GM23338 (cell line): ENCODE measurements at regions not wholly inside any gene's neighbourhood (a gene's known extent, or its start where the extent isn't known, plus 50 kb on each side); places are given as distances from the start of the nearest gene placed in this dataset.

Experiments used
- ATAC-seq: fragments of 200-7000 bp; cut with Tn5 transposase; 3 replicates; pipeline ENCODE4 v1.9.1; 2020
- DNase-seq: peaks from one replicate; pipeline ENCODE4 v3.0.0-alpha.2; 2015; ENCODE audit warnings: low spot score
- H2AFZ ChIP-seq: fragments of 200-600 bp; sonication (generic); 2 replicates; pipeline ENCODE4 v1.8.0; 2016; ENCODE audit warnings: antibody characterized with exemption, mild to moderate bottlenecking, moderate library complexity
- H3F3A ChIP-seq: fragments of 200-600 bp; sonication (generic); replicated peaks from 2 replicates; pipeline ENCODE4 v1.8.0; 2017; ENCODE audit warnings: antibody characterized with exemption, mixed run types, low read depth
- H3K27ac ChIP-seq: fragments of 200-600 bp; sonication (generic); 2 replicates; pipeline ENCODE4 v1.6.1; 2016; ENCODE audit warnings: low read depth
- H3K27me3 ChIP-seq: fragments of 200-600 bp; sonication (generic); 2 replicates; pipeline ENCODE4 v1.8.0; 2016; ENCODE audit warnings: mild to moderate bottlenecking, mixed run types, moderate library complexity; ENCODE audit not compliant: insufficient read depth
- H3K36me3 ChIP-seq: fragments of 200-600 bp; sonication (generic); 2 replicates; pipeline ENCODE4 v1.8.0; 2016; ENCODE audit warnings: mild to moderate bottlenecking; ENCODE audit not compliant: insufficient read depth
- H3K4me1 ChIP-seq: fragments of 200-600 bp; sonication (generic); 2 replicates; pipeline ENCODE4 v1.8.0; 2016; ENCODE audit warnings: mild to moderate bottlenecking, moderate library complexity; ENCODE audit not compliant: insufficient read depth
- H3K4me2 ChIP-seq: fragments of 200-600 bp; sonication (generic); 2 replicates; pipeline ENCODE4 v1.7.1; 2017; ENCODE audit warnings: mixed run types
- H3K4me3 ChIP-seq: fragments of 200-600 bp; sonication (generic); 2 replicates; pipeline ENCODE4 v1.6.1; 2016; ENCODE audit warnings: mixed run types
- H3K79me2 ChIP-seq: fragments of 200-600 bp; sonication (generic); replicated peaks from 2 replicates; pipeline ENCODE4 v1.8.0; 2017; ENCODE audit warnings: mild to moderate bottlenecking; ENCODE audit not compliant: insufficient read depth
- H3K9me2 ChIP-seq: fragments of 200-600 bp; sonication (generic); 2 replicates; pipeline ENCODE4 v1.8.0; 2017; ENCODE audit not compliant: insufficient read depth
- H4K20me1 ChIP-seq: fragments of 200-600 bp; sonication (generic); replicated peaks from 2 replicates; pipeline ENCODE4 v1.8.0; 2017; ENCODE audit warnings: mild to moderate bottlenecking; ENCODE audit not compliant: insufficient read depth
- H3K27ac Mint-ChIP-seq: 2 replicates; pipeline ENCODE4 v1.8.0; 2020; ENCODE audit warnings: inconsistent platforms, mild to moderate bottlenecking, moderate library complexity, mixed read lengths
- H3K27me3 Mint-ChIP-seq: 3 replicates; pipeline ENCODE4 v1.8.0; 2022; ENCODE audit warnings: low read depth, mild to moderate bottlenecking, moderate library complexity, mixed read lengths, inconsistent platforms; ENCODE audit not compliant: insufficient read depth, poor library complexity
- H3K36me3 Mint-ChIP-seq: 3 replicates; pipeline ENCODE4 v1.8.0; 2021; ENCODE audit warnings: low read depth, mild to moderate bottlenecking, inconsistent platforms, moderate library complexity, mixed read lengths
- H3K4me1 Mint-ChIP-seq: 3 replicates; pipeline ENCODE4 v1.8.0; 2020; ENCODE audit warnings: mild to moderate bottlenecking, inconsistent platforms, mixed read lengths
- H3K4me3 Mint-ChIP-seq: 3 replicates; pipeline ENCODE4 v1.8.0; 2021; ENCODE audit warnings: moderate library complexity, mild to moderate bottlenecking, inconsistent platforms, mixed read lengths
- H3K9me3 Mint-ChIP-seq: 3 replicates; pipeline ENCODE4 v1.8.0; 2020; ENCODE audit warnings: moderate library complexity, mild to moderate bottlenecking, inconsistent platforms, mixed read lengths
- CREB1 ChIP-seq: fragments of 250-450 bp; sonication (Bioruptor Pico); IDR thresholded peaks from 2 replicates; pipeline ENCODE4 v1.5.0; 2020; ENCODE audit warnings: low read depth, mild to moderate bottlenecking, moderate library complexity
- EZH2 ChIP-seq: fragments of 200-600 bp; sonication (generic); IDR thresholded peaks from one replicate; pipeline ENCODE4 v1.8.0; 2017; ENCODE audit warnings: antibody characterized with exemption, mild to moderate bottlenecking, low read depth; ENCODE audit not compliant: unreplicated experiment
- POLR2AphosphoS5 ChIP-seq: IDR thresholded peaks from 2 replicates; pipeline ENCODE4 v1.6.1; 2016; ENCODE audit warnings: antibody characterized with exemption, low read depth
- STAT1 ChIP-seq: IDR thresholded peaks from one replicate; pipeline ENCODE4 v1.6.1; 2016; ENCODE audit warnings: antibody characterized with exemption; ENCODE audit not compliant: unreplicated experiment
- ZNF331 ChIP-seq: fragments of 250-450 bp; sonication (Bioruptor Pico); IDR thresholded peaks from 2 replicates; pipeline ENCODE4 v1.5.0; 2020; ENCODE audit warnings: low read depth, mild to moderate bottlenecking, moderate library complexity
- ZNF462 ChIP-seq: fragments of 250-450 bp; sonication (Bioruptor Pico); IDR thresholded peaks from 2 replicates; pipeline ENCODE4 v1.5.0; 2020; ENCODE audit warnings: mild to moderate bottlenecking, moderate library complexity
- TF ChIP-seq, protein P1 (sequence below): IDR thresholded peaks from 2 replicates; pipeline ENCODE4 v1.6.1; 2016; ENCODE audit warnings: antibody characterized with exemption
- TF ChIP-seq, protein P2 (sequence below), 2 experiments: fragments of 200-600 bp in 1 of 2; sonication (generic) in 1 of 2; conservative IDR thresholded peaks; 2 replicates each; pipeline versions ENCODE4 v1.5.1 to v1.6.1; 2016 to 2017; ENCODE audit warnings: antibody characterized with exemption in 2 of 2, low read depth in 2 of 2, mild to moderate bottlenecking in 2 of 2, moderate library complexity in 1 of 2

- TF ChIP-seq STAT1 (no peak), CREB1 (no peak), ZNF462 (CRISPR knock-in tag) (no peak), POLR2AphosphoS5 (no peak), ZNF331 (CRISPR knock-in tag) (no peak), EZH2 (no peak)
- TF ChIP-seq, protein P1, sequence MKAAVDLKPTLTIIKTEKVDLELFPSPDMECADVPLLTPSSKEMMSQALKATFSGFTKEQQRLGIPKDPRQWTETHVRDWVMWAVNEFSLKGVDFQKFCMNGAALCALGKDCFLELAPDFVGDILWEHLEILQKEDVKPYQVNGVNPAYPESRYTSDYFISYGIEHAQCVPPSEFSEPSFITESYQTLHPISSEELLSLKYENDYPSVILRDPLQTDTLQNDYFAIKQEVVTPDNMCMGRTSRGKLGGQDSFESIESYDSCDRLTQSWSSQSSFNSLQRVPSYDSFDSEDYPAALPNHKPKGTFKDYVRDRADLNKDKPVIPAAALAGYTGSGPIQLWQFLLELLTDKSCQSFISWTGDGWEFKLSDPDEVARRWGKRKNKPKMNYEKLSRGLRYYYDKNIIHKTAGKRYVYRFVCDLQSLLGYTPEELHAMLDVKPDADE: no peak
- TF ChIP-seq, protein P2, sequence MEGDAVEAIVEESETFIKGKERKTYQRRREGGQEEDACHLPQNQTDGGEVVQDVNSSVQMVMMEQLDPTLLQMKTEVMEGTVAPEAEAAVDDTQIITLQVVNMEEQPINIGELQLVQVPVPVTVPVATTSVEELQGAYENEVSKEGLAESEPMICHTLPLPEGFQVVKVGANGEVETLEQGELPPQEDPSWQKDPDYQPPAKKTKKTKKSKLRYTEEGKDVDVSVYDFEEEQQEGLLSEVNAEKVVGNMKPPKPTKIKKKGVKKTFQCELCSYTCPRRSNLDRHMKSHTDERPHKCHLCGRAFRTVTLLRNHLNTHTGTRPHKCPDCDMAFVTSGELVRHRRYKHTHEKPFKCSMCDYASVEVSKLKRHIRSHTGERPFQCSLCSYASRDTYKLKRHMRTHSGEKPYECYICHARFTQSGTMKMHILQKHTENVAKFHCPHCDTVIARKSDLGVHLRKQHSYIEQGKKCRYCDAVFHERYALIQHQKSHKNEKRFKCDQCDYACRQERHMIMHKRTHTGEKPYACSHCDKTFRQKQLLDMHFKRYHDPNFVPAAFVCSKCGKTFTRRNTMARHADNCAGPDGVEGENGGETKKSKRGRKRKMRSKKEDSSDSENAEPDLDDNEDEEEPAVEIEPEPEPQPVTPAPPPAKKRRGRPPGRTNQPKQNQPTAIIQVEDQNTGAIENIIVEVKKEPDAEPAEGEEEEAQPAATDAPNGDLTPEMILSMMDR (conservative IDR thresholded peaks at IDR 0.05; ENCODE audit: low read depth in 2 of 2): no peak
- Mint-ChIP-seq H3K36me3 (peaks cover 5% of the 10 kb centered on the region; the same call in 1 of the 3 replicates), H3K9me3 (peaks cover 8% of the 10 kb centered on the region; the same call in 2 of the 3 replicates), H3K4me1 (no peaks in the 10 kb centered on the region), H3K27ac (no peak overlapping the region), H3K27me3 (no peaks in the 10 kb centered on the region), H3K4me3 (no peak overlapping the region)
- ATAC-seq (no peak), DNase-seq (no peak)
- H3K4me3 ChIP-seq: no peak overlapping the region
- no peak overlapping the region for H2AFZ ChIP-seq
- no peaks in the 10 kb centered on the region for H3K27me3 ChIP-seq
- no peak overlapping the region for H3K4me2 ChIP-seq
- no peaks in the 10 kb centered on the region for H3K36me3 ChIP-seq
- 0 out of 2 replicates have a peak, but pooled peaks cover 8% of the 10 kb centered on the region for H3K9me2 ChIP-seq
- H3K4me1 ChIP-seq: no peaks in the 10 kb centered on the region
- no peaks in the 10 kb centered on the region for H3K79me2 ChIP-seq
- H3K27ac ChIP-seq: no peak overlapping the region
- H4K20me1 ChIP-seq: no peaks in the 10 kb centered on the region
- no peaks in the 10 kb centered on the region for H3F3A ChIP-seq
These were observed 66.1 kb upstream of the PIP4K2A start for GRCh38 chr10:22780474-22780885.
